Choroid plexus epithelial cell (primary cell): ENCODE measurements at regions not wholly inside any gene's neighbourhood (a gene's known extent, or its start where the extent isn't known, plus 50 kb on each side); places are given as distances from the start of the nearest gene placed in this dataset.

Experiments
- DNase-seq: peaks from one replicate; pipeline ENCODE4 v3.0.0-alpha.2; 2010; ENCODE audit warnings: low read depth
- H3K4me3 ChIP-seq: 2 replicates; pipeline ENCODE4 v1.5.1; 2011; ENCODE audit warnings: low read depth, mild to moderate bottlenecking, control low read depth, low read length, moderate library complexity
- TF ChIP-seq, protein P1 (sequence below): conservative IDR thresholded peaks from 2 replicates; pipeline ENCODE4 v1.5.1; 2011; ENCODE audit warnings: low read depth, mild to moderate bottlenecking, control low read depth, inconsistent platforms, low read length, moderate library complexity

DNA sequence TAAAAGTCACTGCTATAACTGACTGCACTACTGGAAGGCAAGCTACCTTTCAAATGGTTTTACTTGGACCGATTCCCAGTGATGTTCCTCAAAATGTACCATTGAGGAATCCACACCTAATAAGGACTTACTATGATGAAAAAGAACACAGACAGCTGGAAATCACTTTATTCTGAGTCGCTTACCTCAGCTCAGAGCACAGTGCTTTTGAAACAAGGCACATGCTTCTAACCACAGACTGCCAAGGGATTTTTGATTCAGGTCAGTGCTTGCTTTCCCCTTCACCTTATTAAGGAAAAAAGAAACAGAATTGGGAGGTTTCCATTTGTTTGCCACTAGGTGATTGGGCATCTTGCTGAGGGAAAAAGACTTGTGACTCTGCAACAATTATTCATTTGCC, 707.5 kb upstream of the FSHR start:
- TF ChIP-seq, protein P1, sequence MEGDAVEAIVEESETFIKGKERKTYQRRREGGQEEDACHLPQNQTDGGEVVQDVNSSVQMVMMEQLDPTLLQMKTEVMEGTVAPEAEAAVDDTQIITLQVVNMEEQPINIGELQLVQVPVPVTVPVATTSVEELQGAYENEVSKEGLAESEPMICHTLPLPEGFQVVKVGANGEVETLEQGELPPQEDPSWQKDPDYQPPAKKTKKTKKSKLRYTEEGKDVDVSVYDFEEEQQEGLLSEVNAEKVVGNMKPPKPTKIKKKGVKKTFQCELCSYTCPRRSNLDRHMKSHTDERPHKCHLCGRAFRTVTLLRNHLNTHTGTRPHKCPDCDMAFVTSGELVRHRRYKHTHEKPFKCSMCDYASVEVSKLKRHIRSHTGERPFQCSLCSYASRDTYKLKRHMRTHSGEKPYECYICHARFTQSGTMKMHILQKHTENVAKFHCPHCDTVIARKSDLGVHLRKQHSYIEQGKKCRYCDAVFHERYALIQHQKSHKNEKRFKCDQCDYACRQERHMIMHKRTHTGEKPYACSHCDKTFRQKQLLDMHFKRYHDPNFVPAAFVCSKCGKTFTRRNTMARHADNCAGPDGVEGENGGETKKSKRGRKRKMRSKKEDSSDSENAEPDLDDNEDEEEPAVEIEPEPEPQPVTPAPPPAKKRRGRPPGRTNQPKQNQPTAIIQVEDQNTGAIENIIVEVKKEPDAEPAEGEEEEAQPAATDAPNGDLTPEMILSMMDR, result no peak
- H3K4me3 ChIP-seq, result no peak overlapping the region
- DNase-seq, result no peak

DNA sequence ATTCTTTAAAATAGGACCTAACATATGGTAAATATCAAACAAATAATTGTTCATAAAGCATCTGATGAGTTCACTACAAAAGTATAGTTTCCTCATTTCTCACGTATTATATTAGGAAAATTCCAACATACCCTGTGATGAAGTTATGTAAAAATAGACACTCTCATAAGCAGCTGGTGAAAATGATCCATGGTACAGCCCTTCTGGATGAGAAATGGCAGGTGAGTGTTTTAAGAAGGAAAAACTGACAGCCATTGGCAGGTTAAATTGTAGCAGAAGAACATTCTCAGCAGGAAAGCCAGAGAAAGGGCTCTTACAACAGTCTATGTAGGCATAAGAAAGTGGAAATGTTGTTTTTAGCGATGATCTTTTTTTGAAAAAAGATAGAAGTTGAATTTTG, 706.5 kb upstream of the FSHR start:
- H3K4me3 ChIP-seq, result no peak overlapping the region
- TF ChIP-seq, protein P1, result no peak
- DNase-seq, result no peak

DNA sequence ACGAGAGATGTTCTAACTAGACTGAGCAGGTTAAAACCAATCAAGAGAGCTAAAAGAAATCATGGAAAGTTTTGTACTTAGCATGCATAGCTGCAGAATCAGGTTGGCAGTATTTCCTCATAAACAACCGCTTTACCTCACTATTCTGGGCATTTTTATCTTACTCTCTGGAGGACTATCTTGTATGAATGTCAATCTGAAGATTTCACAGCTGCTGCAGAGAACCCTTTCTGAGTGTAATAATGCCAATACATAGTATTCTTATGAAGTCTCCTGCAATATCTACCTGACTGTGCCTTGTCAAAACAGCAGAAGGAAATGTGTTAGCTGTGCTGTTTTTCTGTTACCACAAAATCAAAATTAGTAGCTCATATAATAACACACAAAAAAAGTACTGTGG, 705.9 kb upstream of the FSHR start:
- H3K4me3 ChIP-seq, result no peak overlapping the region
- no peak for DNase-seq
- TF ChIP-seq, protein P1, result no peak

DNA sequence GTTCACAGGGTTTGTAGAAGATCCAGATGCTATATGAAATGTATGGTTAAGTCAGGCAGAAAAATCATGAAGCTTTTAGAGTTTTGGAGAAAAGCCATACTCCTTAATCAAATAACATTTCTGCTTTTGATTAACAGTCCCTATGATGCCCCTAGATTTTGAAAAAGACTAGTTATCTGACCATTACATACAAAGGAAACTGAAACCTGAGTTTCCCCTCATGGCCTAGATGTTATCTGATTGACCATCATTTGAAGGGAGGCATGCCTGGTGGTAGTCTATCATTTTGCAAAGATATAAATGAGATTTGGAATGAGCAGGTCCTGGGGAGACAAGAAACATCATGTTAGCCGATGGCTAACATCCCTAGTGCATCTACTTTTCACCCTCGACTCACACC, 704.3 kb upstream of the FSHR start:
- TF ChIP-seq, protein P1, result no peak
- H3K4me3 ChIP-seq, result no peak overlapping the region
- no peak for DNase-seq

DNA sequence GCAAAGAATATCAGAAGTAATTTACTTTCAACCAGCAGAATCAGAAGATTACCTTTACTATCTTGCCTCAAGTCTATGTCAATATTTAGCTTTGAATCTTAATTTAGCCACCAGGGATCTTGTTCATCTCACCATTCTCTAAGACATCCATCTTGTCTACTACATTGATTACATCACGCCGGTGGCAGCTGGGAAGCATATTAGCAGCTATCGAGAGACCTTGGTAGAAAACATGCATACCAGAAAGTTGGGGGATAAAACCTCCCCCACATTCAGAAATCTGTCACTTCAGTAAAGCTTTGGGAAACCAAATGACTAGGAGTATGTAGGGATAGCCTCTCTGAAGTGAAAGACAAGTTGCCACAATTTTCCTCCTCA, 703.8 kb upstream of the FSHR start:
- TF ChIP-seq, protein P1, result no peak
- DNase-seq, result no peak
- no peak overlapping the region for H3K4me3 ChIP-seq

DNA sequence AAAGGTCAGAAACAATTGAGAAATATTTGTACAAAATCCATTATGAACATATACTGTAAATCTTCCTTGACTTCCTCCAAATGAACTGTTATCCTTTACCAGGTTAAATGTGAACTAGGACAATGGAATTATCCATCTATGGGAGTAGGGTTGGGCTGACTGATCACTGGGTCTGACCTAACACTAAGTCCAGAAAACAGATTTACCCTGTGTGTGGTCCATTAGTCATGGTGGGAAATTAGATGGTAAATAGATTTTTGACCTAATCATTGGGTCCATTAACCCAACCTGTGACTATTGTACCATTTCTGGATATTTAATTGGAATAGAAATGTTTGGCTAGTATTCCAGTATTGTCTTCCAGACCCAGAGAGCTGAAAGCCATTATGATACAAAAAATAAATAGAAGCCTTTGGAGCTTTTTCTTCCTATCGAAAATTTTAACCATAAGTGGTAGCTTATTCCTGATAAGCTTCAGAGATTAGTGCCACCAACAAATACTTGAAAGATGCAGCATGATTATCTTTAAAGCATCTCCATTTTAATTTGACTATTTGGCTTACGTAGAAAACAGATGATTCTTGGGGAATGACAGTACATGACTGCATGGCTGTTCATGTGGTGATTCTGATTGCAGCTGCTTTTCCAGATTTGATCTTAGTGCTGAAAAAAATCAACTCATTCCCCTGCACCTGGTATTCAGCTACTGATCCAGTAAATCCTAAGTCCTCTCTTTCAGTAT, 703.2 kb upstream of the FSHR start:
- TF ChIP-seq, protein P1, result no peak
- H3K4me3 ChIP-seq, result no peak overlapping the region
- DNase-seq, result no peak

DNA sequence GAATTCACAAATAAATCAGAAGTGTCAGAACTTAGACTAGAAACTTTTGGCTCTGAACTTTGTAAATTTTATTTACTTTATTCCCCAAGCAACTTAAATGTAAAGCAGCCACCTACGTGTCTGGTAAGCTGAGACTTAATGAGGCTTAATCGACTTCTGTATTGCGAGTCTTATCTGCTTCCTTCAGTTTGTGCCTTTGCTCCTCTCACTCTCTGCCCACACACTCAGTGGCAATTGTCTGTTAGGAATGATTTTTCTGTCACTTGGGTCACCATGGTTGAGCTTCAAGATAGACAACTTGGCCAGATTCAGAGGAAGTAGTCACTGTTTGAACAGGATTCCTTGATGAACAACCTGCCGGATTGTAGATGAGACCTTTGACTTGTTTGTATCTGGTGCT, 691.4 kb upstream of the FSHR start:
- DNase-seq, result no peak
- H3K4me3 ChIP-seq, result no peak overlapping the region
- TF ChIP-seq, protein P1, result no peak
